Retinal pigment epithelial cell (primary cell): ENCODE measurements at regions not wholly inside any gene's neighbourhood (a gene's known extent, or its start where the extent isn't known, plus 50 kb on each side); places are given as distances from the start of the nearest gene placed in this dataset.
"Not testable (repeated sequence)": the region's sequence is repeated elsewhere in the genome, so short reads cannot be mapped to it uniquely, and the experiment has no call there.

ENCODE experiments used
- DNase-seq: peaks from one replicate; pipeline ENCODE4 v3.0.0-alpha.2; 2010; ENCODE audit warnings: low read depth
- H3K4me3 ChIP-seq: 2 replicates; pipeline ENCODE4 v1.5.1; 2011; ENCODE audit warnings: mild to moderate bottlenecking, low read length, control low read depth, moderate library complexity
- TF ChIP-seq, protein P1 (sequence below): conservative IDR thresholded peaks from 2 replicates; pipeline ENCODE4 v1.5.1; 2011; ENCODE audit warnings: low read depth, low read length, control low read depth, inconsistent platforms

DNA sequence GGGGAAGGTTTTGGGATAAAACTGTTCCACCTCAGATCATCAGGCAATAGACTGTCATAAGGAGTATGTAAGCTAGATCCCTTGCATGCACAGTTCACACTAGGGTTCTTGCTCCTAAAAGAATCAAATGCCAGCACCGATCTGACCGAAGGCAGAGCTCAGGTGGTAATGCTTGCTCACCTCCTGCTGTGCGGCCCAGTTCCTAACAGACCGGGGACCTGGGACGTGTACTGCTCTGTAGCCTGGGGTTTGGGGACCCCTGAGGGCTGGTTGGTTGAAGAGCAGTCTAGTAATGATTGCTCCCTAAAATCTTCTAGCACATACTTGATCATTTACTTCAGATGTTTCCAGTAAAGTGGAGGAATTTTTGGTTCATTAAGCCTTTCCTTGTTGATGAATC, 173.1 kb upstream of the SLIT2 start:
- DNase-seq: no peak
- TF ChIP-seq, protein P1, sequence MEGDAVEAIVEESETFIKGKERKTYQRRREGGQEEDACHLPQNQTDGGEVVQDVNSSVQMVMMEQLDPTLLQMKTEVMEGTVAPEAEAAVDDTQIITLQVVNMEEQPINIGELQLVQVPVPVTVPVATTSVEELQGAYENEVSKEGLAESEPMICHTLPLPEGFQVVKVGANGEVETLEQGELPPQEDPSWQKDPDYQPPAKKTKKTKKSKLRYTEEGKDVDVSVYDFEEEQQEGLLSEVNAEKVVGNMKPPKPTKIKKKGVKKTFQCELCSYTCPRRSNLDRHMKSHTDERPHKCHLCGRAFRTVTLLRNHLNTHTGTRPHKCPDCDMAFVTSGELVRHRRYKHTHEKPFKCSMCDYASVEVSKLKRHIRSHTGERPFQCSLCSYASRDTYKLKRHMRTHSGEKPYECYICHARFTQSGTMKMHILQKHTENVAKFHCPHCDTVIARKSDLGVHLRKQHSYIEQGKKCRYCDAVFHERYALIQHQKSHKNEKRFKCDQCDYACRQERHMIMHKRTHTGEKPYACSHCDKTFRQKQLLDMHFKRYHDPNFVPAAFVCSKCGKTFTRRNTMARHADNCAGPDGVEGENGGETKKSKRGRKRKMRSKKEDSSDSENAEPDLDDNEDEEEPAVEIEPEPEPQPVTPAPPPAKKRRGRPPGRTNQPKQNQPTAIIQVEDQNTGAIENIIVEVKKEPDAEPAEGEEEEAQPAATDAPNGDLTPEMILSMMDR: no peak
- no peak overlapping the region for H3K4me3 ChIP-seq

DNA sequence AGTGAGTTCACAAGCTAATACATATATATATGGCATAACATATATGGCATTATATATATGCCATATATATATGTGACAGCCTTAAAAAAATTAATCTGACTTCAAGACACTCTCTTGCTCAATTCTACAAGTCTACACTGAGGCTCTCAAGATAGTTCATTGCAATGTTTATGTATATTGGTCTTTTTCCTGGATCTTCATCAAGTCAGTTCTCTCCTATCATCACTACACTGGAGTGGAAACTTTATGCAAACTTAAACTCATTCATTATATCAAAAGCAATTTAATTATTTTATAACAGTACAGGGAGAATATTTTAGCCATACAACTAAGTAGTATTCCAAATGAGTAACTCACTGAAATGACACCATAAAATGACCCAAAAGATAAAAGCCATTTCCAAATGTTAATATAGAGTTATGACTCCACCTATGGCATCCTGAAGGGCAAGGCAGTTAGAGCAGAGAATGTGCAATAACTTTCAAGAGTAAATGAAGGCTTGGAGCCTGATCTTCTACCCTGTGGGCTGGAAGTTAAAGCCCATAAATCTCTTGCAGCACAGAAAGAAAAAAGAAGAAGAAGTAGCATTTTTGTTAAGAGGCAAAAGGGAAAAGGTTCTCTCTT, 176.3 kb upstream of the SLIT2 start:
- no peak for DNase-seq
- H3K4me3 ChIP-seq: no peak overlapping the region
- TF ChIP-seq, protein P1: no peak

DNA sequence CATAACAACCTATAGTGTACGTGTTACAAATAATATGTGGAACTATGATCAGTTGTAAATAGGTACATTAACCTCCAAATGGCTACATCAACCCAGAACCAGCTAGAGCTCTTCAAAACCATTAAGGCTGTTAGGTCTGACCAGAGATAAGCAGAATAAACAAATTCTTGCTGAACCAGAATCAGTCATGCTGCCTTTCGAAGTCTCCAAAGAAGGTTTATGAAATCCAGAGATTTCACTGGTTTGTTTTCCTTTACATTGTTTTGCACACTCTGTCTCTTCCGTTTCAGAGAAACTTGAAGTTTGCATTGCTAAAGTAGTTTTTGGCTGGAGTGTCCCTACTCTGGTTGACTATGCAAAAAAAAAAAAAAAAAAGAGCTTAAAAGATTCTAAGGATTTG, 177.3 kb upstream of the SLIT2 start:
- no peak for DNase-seq
- TF ChIP-seq, protein P1: no peak
- H3K4me3 ChIP-seq: no peak overlapping the region

GRCh38 chr4:20065952-20066351, 185.8 kb upstream of the SLIT2 start:
- no peak overlapping the region for H3K4me3 ChIP-seq
- TF ChIP-seq, protein P1: no peak
- no peak for DNase-seq

- H3K4me3 ChIP-seq, DNase-seq: not testable (repeated sequence)
These were observed 188.8 kb upstream of the SLIT2 start for GRCh38 chr4:20062857-20063256.

GRCh38 chr4:20062054-20062453, 189.7 kb upstream of the SLIT2 start:
- no peak for DNase-seq
- H3K4me3 ChIP-seq: no peak overlapping the region
- TF ChIP-seq, protein P1: no peak

- DNase-seq: no peak
- TF ChIP-seq, protein P1: no peak
- H3K4me3 ChIP-seq: no peak overlapping the region
These were observed 200.9 kb upstream of the SLIT2 start for GRCh38 chr4:20050768-20051167.
